GM19324 (cell line): ENCODE measurements at regions not wholly inside any gene's neighbourhood (a gene's known extent, or its start where the extent isn't known, plus 50 kb on each side); places are given as distances from the start of the nearest gene placed in this dataset.

ENCODE experiments used
- ATAC-seq: cut with Tn5 transposase; IDR thresholded peaks from one replicate; pipeline ENCODE4 v1.9.1; 2021; ENCODE audit warnings: mild to moderate bottlenecking, moderate library complexity; ENCODE audit not compliant: unreplicated experiment, low FRiP score

GRCh38 chrX:88397551-88397950, 349.5 kb upstream of the CPXCR1 start:
- ATAC-seq = no peak

GRCh38 chrX:88416002-88416401, 331.0 kb upstream of the CPXCR1 start:
- ATAC-seq = no peak

GRCh38 chrX:88416965-88417364, 330.1 kb upstream of the CPXCR1 start:
- no peak for ATAC-seq

- ATAC-seq = no peak
Measured at GRCh38 chrX:88424071-88424470, 323.0 kb upstream of the CPXCR1 start.

GRCh38 chrX:88424541-88424940, 322.5 kb upstream of the CPXCR1 start:
- no peak for ATAC-seq

- ATAC-seq = no peak
Measured at GRCh38 chrX:88425739-88426138, 321.3 kb upstream of the CPXCR1 start.

GRCh38 chrX:88437563-88437962, 309.5 kb upstream of the CPXCR1 start:
- no peak for ATAC-seq

GRCh38 chrX:88438209-88438608, 308.8 kb upstream of the CPXCR1 start:
- ATAC-seq = no peak

GRCh38 chrX:88439935-88440334, 307.1 kb upstream of the CPXCR1 start:
- no peak for ATAC-seq
